GM21367 (cell line): ENCODE measurements at regions not wholly inside any gene's neighbourhood (a gene's known extent, or its start where the extent isn't known, plus 50 kb on each side); places are given as distances from the start of the nearest gene placed in this dataset.
"Not testable (repeated sequence)": the region's sequence is repeated elsewhere in the genome, so short reads cannot be mapped to it uniquely, and the experiment has no call there.

Source experiments
- ATAC-seq: cut with Tn5 transposase; IDR thresholded peaks from one replicate; pipeline ENCODE4 v1.9.1; 2021; ENCODE audit not compliant: unreplicated experiment

DNA sequence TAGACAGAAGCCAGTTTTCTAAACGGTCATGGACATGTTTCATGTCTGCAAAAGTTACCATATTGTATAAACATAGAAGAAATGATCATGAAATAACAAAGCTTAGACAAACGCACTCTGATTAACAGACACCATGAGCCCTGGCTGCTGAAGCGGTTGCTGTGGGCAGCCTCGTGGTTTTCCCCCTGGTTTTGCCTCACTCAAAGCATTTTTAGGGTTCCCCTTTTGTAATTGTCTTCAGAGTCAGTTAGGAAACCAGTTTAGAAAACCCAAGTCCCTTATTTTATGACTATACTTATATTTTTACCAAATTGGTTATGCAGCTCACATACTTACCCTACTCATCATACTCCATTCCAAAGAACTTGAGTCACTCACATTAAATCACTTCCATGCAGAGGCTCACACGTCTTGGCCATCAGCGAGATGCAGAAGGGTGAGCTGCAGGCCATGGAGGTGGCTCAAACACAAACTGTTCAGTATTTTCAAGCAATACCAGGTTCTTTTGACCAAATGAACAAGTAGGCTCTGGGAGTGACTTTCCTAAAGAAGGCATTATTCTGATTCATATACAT lies 105.6 kb upstream of the SALL3 start:
- no peak for ATAC-seq

DNA sequence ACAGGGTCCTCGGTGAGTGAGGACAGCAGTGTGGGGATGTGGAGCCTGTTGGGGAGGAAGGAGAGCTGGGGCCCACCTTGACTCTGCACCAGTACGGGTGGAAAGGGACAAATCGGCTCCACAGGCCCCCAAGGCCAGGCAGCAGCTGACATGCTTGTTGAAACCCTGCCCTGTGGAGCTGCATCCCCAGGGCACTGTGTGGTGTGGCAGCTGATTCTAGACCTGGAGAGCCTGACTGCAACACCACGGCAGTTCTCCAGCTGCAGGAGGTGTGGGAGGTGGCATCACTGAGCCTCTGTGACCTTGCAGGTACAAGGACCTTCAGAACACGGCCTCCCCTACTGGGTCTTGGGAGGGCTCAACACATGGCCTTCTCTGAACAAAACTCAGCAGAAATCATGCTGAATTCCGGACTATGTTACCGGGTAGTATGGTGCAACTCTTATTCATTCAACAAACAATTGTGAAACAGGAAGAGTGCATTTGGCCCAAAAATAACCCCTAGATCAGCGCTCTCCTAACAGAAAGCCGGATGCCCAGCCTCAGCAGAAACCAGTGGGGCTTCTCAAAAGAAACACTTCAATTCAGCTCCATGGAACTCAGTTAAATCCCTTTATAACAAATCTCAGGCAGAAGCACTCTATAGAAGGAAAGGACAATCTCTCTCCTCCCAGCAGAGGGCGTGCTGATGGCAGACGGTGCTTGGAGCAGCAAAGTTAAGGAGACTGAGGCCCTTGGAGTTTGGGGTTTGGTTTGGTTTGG lies 104.4 kb upstream of the SALL3 start:
- ATAC-seq = peak; percentile 53

DNA sequence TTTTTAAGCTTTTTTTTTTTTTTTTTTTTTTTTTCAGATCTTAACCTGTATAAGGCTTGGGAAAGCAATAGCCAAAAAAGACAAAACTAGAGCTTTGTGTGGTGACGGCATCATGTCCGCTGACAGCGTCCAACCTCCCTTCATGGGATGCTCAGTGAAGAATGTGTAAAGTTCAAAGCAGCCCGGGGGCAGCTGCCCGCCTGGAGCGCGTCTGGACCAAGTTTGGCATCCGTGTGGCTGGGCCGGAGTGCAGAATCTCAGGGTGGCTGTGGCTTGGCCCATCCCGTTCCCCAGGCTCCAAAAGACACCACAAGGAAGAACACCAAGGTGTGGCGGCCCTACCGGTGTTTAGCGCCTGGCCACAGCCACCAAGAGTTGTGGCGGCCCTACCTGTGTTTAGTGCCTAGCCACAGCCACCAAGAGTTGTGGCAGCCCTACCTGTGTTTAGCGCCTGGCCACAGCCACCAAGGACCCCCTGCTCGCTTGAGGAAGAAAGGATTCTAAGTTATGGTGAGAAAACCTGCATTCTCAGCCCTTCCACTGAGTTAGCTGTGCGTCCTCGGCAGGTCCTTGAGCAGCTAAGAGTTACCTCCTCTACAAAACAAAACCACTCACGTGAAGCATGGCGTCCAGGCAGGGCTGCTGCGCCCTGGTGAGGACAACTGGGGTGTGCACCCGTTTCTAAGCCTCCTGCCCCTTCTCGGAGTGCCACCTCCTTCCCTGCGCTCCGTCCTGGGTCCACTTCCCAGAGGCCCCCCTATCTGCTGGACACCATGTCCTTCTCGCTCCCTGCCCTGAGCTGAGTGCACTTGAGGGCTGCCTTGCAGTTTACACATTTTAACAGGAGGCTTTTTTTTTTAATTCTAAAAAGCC lies 103.6 kb upstream of the SALL3 start:
- ATAC-seq = no peak

DNA sequence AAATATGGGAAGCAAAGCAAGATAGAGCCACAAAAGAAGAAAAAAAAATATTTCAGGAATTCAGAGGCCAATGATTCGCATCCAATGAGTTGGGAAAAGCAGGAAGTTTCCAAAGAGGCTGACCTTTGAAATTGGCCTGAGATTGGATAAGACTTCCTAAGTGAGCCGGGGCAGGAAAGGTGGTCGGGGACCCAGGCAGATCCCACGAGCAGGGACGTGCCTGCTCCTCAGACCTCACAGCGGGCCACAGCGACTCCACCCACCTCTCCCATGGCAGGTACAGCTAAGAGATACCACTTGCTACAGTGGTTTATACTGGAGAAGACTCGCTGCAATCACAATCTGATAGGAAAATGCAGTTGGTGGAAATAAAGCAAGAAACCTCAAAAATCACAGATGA lies 102.8 kb upstream of the SALL3 start:
- ATAC-seq = no peak

DNA sequence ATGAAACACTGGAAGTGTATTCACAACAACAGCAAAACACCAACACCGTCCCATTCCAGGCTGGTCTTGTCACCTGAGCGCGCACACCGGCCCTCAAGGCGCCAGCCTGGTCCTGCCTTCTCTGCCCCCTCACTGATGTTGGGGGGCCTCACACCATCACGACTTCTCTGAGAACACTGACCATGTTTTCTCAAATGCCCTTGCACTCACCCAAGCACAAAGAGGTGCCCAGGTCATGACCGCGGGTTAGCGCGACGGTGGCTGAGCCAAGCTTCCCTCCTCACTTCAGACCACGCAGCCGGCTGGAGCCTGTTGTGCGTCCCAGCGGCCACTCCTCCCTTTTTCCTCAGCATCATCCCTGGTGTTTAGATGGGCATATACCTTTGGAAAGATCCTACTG lies 101.3 kb upstream of the SALL3 start:
- ATAC-seq = no peak

DNA sequence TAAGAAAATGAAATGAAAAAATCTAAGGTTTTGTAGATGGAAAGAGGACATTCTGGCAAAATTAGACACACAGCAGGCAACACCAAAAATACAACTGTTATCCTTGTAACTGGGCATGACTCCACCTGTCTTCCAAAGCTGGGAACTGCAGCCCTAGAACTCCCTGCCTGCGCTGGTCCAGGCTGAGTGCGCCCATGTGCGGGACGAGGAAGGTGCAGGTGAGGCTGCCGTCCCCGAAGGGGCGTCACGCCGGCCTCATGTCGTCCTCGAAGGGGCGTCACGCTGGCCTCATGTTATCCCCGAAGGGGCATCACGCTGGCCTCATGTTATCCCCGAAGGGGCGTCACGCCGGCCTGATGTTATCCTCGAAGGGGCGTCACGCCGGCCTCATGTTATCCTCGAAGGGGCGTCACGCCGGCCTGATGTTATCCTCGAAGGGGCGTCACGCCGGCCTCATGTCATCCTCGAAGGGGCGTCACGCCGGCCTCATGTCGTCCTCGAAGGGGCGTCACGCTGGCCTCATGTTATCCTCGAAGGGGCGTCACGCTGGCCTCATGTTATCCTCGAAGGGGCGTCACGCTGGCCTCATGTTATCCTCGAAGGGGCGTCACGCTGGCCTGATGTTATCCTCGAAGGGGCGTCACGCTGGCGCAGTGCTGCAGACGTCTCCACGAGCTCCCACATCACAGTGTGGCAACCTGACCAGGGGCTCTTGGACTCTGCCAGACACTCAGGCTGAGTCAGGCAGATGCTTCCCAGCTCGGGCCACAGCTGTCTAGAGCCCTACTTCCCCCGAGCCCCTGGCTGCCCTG lies 100.3 kb upstream of the SALL3 start:
- not testable (repeated sequence) for ATAC-seq

DNA sequence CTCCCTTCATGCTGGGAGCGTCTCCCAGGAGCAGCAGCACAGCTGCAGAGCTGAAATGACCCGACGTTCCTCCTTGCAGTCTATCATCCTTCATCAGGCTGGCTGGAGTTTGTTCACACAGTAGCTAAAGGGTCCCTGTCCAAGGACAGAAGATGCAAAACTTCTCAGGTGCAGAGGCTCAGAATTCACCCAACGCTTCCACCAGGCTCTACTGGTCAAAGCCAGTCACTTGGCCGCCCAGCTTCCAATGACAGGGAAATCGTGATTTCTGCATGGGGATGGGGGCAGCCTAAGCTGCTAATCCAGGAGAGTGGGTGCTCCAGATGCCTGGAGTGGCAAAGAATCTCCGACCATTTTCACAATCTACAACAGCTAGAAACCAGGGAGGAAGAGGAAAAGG lies 97.0 kb upstream of the SALL3 start:
- ATAC-seq = no peak

DNA sequence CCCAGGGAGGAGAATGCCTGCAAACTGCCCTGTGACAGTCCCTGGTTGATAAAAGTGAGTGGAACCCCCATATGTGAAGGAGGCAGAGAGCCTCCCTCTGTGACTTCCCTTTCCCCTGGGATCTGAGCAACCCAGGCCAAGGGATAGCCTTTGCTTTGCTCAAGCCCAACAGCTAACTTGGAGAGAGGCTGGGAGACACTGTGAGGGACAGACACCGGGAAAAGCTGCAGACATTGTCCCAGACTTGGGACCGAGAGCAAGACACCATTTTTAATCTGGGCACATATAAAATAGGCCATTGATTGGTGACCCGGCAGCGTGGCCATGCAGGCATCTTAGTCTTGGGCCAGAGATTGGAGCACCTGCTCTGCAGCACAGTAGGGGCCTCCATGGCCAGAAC lies 96.1 kb upstream of the SALL3 start:
- ATAC-seq = no peak

DNA sequence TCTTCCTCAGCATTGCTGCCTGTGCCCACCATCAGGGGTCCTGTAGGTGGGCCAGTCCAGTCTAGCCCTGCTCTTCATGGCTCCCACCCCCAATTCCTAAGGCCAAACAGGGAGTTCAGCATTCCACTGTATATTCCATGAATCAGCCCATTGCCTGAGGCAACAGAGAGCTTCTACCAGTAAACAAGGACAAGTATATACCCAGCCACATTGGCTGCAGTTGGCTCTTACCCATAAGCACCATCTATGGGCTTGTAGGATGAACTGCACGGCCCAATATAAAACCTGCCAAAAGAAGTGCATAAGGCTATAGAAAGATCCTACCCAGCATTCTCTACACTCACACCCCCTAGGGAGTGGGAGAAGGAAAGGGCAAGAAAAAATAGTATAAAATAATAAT lies 95.1 kb upstream of the SALL3 start:
- no peak for ATAC-seq

DNA sequence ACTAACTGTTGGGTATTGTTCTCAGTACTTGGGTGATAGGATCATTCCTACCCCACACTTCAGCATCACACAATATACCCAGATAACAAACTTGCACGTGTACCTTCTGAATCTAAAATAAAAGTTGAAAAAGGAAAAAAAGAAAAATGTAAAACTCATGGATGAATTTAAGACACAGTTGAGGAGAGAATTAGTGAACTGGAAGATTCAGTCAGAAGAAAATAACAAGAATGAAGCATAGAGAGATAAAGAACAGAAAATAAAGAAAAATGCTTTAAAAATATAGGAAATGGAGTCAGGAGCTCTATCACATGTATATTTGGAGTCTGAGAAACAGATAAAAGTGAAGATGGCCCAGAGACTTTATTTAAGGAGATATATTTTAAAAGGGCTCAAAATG lies 90.4 kb upstream of the SALL3 start:
- ATAC-seq = no peak

DNA sequence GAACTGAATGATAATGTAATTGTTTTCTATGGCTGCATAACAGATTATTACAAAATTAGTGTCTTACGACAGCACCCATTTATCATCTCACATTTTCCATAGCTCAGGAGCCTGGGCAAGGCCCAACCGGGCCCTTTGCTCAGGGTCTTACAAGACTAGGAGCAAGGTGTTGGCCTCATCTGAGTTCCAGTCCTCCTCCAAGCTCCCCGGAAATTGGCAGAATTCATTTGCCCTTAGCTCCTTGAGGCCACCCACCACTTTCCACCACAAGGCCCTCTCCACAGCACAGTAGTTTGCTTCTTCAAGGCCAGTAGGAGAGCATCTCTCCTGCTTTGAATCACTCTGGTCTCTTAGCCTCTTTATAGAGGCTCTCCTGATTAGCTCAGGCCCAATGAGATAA lies 89.2 kb upstream of the SALL3 start:
- ATAC-seq = no peak

DNA sequence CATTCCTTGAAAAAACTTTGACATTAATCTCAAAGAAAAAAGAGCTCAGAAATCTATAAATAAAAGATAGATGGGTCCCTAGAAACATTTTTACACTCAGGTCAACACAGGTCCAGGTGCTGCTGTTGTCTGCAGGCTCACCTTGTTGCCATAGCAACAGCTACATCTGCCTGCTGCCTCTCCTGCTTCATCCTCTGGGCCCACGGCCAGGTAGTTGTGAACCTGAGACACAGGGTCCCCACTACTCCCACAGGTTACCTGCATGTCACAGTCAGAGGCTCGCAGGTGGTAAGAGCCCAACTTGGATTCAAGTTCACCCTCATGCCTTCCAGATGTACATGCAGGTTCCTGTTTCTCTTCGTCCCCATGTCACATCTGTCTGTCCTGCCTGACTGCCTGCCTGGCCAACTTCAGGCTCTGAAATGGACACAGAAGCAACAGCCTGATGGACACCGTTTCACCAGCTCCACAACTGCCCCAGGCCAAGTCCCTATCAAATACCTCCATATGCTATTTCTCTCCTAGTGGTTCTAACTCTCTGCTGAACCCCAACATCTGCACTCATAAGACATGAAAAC lies 88.3 kb upstream of the SALL3 start:
- no peak for ATAC-seq

DNA sequence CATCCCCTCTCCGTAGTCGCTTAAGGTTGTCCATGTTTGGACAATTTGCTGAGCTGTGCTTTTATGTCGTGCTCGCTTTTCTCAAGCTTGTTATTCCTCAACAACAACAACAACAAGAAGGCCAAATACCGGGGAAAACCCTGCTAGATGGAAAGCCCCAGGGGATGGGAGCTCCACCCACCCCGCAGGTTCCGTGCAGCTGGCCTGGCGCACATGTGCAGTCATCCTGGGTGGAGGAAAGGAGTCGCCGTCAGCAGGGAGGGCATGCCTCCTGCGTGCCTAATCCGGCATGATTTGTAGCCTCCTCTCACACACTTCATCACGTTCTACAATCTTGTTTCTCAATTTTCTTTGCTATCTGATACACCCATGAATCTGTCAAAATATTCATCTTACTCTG lies 87.4 kb upstream of the SALL3 start:
- ATAC-seq = no peak

DNA sequence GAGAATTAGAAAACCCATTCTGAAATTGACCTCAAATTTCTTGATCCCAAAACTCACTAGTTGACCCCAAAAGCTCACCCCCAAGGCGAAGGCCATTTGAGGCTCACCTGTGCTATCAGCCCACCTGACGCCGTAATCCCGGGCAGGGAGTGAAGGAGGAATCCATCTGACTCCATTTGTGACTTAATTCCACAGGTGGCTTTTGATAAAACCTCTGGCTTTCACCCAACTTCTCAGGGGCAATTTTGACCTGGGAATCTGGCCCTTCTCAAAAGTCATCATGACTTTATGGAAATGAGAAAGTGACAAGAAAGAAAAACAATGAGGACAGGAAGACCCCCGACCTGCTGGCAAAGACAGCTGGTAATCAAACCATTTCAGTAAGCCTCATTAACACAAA lies 86.9 kb upstream of the SALL3 start:
- no peak for ATAC-seq

DNA sequence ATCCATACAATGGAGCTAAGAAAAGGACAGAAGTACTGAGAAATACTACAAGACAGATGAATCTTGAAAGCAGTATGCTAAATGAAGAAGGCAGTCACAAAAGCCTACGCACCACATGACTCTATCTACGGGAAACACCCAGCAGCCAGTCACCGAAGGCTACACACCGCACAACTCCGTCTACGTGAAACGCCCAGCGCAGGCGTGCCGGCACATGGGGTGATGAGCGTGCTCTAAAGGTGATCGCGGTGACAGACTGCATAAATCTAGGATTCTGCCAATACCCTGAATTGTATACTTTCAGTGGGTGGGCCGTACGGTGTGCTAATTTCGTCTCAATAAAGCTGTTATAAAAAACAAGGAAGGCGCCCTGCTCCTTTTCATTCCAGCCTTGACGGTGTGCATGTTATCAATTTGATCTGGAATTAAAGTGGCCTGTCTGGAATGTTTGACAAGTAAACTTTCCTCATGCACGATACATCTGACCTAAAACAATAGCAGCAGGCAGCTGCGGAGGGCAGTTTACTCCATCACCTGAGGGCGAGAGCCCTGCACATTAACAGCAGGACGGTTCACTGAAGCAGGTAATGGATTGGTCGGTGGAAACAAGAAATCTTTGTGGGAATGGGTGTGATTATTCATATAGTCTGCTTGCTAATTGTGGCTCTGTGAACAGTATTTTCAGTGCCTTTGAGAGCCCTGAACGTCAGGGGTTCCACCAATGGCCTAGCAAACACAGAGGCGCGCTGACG lies 86.2 kb upstream of the SALL3 start:
- no peak for ATAC-seq

DNA sequence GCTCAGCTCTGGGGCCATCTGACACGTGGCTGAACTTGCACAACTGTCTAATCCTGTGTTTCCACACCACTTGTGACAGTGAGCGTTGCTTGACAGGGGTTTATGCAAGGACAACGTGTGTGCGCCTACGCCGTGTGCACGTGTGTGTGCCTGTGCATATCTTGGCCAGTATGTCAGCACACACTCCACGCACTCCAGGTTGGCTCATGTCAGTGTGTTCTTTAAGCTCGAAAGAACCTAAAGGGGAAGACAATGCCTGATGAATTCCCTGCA lies 85.6 kb upstream of the SALL3 start:
- no peak for ATAC-seq

DNA sequence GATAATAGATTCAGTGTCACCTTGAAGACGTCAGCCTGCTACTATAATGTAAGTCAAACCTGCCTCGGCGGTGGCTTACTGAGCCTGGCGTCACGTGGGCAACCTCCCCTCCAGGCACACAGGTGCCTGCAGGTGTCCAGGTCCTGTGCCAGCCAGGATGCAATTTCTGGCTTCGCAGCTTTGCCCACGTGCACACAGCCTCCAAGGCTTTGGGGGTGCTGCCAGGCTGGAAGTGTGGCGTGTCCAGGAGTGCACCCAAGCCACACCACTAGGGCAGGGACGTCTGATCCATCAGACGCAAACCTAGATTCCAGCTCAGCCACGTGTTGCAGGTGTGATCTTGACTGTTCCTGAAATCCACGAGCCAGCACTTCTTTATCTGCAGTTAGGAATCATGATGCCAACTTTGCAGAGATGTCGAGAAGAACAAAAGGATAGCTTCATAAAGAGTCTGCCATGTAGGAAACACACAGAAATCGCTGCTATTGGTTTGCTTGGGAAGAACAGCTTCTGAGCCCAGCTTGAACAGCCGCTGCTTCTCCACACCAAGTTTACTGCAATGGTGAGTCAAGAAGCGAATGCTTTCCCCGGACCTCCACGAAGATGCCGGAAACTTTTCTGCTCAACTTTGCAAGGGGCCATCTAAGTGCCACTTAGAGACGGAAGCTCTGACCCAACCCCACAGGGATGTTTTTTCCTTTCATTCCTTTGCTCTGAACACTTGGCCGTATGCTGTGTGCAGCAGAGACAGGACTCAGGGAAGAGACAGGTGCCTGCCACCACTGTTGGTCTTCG lies 84.2 kb upstream of the SALL3 start:
- no peak for ATAC-seq

DNA sequence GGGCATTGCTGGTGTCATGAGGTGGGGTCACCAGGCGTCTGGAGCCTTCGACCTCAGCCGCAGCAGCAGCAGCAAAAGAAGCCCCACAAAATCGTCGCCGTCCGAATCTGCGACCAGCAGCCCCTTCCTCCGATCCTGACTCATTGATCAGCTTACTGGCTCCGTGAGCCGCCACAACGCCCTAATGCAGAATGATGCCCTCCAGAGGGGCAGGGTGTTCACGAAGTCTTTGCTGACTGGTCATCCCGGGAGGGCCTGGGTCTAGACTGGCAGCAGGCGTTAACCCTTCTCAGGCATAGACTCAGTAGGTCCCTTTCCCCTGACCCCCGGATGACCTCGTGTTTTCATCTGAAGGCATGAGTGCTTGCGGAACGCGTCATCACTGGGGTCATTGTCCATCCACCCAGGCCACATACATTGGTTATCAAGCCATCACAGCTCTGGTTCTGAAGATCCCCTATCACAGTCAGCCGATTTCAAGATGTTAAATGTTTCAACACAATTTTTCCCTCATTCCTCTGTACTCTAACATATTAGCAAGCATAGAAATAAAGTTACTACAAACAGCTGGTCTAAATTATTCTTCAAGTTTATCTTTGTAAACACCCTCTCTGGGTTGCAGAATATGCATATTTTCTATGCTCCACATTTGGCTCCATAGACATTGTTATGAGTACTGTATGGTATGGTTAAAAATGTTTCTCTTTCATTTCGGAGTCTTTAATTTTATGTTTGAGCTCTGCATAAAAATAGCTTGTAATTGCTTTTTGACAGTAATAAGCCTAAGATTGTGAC lies 83.3 kb upstream of the SALL3 start:
- no peak for ATAC-seq

DNA sequence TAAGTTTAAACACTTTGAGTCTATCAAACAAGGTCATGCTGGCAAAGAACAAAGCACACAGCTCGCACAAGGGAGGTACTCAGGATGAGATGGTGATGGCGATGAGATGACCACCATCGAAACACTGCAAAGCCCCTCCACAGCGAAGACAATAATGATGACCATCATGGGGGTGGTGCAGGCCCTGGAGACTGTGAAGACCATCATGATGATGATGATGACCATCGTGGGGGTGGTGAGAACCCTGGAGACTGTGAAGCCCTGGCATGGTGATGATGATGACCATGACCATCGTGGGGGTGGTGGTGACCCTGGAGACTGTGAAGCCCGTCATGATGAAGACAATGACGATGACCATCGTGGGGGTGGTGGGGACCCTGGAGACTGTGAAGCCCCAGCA lies 81.6 kb upstream of the SALL3 start:
- ATAC-seq = no peak
